Panc1 (cell line): ENCODE measurements at regions not wholly inside any gene's neighbourhood (a gene's known extent, or its start where the extent isn't known, plus 50 kb on each side); places are given as distances from the start of the nearest gene placed in this dataset.

Experiments used
- ATAC-seq: fragments of 200-7000 bp; cut with Tn5 transposase; 2 replicates; pipeline ENCODE4 v1.9.1; 2020; ENCODE audit warnings: mild to moderate bottlenecking, moderate library complexity
- BruUV-seq: library from RNA; stranded (reverse); fragments of 400-500 nt; replicated peaks from 2 replicates; lab custom pipeline; 2021; lab: Mats Ljungman, UMichigan
- CTCF ChIA-PET: fragments of 300-600 bp; sonication (Branson Sonifier 250); formaldehyde crosslinking; loops from one replicate; lab custom pipeline; 2022; ENCODE audit warnings: antibody characterized with exemption; lab: Charles Lee
- POLR2A ChIA-PET: fragments of 300-600 bp; sonication (Branson Sonifier 250); formaldehyde crosslinking; loops from one replicate; lab custom pipeline; 2022; ENCODE audit warnings: antibody characterized with exemption; lab: Charles Lee
- DNase-seq: peaks from one replicate; pipeline ENCODE4 v3.0.0-alpha.2; 2010; ENCODE audit warnings: low read depth, low spot score
- H3K27ac ChIP-seq: 2 replicates; pipeline ENCODE4 v1.5.1; 2011; ENCODE audit warnings: mild to moderate bottlenecking, low read length, inconsistent platforms
- H3K27me3 ChIP-seq: fragments of 200-500 bp; sonication (Bioruptor generic); 2 replicates; pipeline ENCODE4 v1.6.0; 2014; ENCODE audit warnings: low read length, inconsistent platforms; ENCODE audit not compliant: control insufficient read depth, insufficient read depth
- H3K36me3 ChIP-seq: fragments of 200-500 bp; sonication (Bioruptor generic); 2 replicates; pipeline ENCODE4 v1.5.1; 2014; ENCODE audit warnings: inconsistent platforms, mild to moderate bottlenecking, low read length, moderate library complexity; ENCODE audit not compliant: control insufficient read depth, insufficient read depth
- H3K4me1 ChIP-seq: 2 replicates; pipeline ENCODE4 v1.5.1; 2011; ENCODE audit warnings: inconsistent platforms, mild to moderate bottlenecking, low read length, moderate library complexity; ENCODE audit not compliant: control insufficient read depth, insufficient read depth
- H3K4me3 ChIP-seq, 2 experiments: 2 replicates each; pipeline ENCODE4 v1.5.1; 2011 to 2012; ENCODE audit warnings: low read depth in 2 of 2, low read length in 2 of 2, mild to moderate bottlenecking in 2 of 2, inconsistent platforms in 1 of 2, moderate library complexity in 1 of 2
- H3K9me3 ChIP-seq: fragments of 200-500 bp; sonication (Bioruptor generic); 2 replicates; pipeline ENCODE4 v1.5.1; 2014; ENCODE audit warnings: low read depth, mild to moderate bottlenecking, inconsistent platforms, low read length, moderate library complexity; ENCODE audit not compliant: control insufficient read depth, insufficient read depth
- CTCF ChIP-seq: fragments of 450-650 bp; IDR thresholded peaks from 2 replicates; pipeline ENCODE4 v1.5.1; 2017; ENCODE audit warnings: mild to moderate bottlenecking
- POLR2AphosphoS5 ChIP-seq: IDR thresholded peaks from 2 replicates; pipeline ENCODE4 v1.6.1; 2012; ENCODE audit warnings: mild to moderate bottlenecking, low read depth, low read length, moderate library complexity
- REST ChIP-seq, 2 experiments: IDR thresholded peaks; 2 replicates each; pipeline ENCODE4 v1.6.1; 2011 to 2012; ENCODE audit warnings: low read depth in 2 of 2, control low read depth in 1 of 2, low read length in 1 of 2, mild to moderate bottlenecking in 1 of 2, moderate library complexity in 1 of 2; ENCODE audit not compliant: insufficient read depth in 1 of 2
- SIN3A ChIP-seq: IDR thresholded peaks from 2 replicates; pipeline ENCODE4 v1.6.1; 2012; ENCODE audit warnings: low read depth, mild to moderate bottlenecking, low read length, moderate library complexity, borderline replicate concordance; ENCODE audit not compliant: insufficient read depth
- TCF7L2 ChIP-seq: IDR thresholded peaks from 2 replicates; pipeline ENCODE4 v1.6.1; 2011; ENCODE audit warnings: mild to moderate bottlenecking, low read depth, low read length, inconsistent platforms
- in situ Hi-C: cut with HindIII; loops from 2 replicates; pipeline ENCODE4 v1.10.0; 2016; ENCODE audit warnings: low sequenced_read_pairs, low pct_unique_long_range_greater_than_20kb
- intact Hi-C: fragments of 100-400 bp; cut with micrococcal nuclease; formaldehyde crosslinking; loops from one replicate; pipeline ENCODE4 v1.10.0; 2022; ENCODE audit not compliant: unreplicated experiment

- no TSS peak for BruUV-seq
- Histone ChIP-seq H3K27me3 (no peaks in the 10 kb centered on the region), H3K9me3 (no peaks in the 10 kb centered on the region), H3K27ac (no peak overlapping the region), H3K4me1 (no peaks in the 10 kb centered on the region), H3K36me3 (no peaks in the 10 kb centered on the region), H3K4me3 (no peak overlapping the region)
- ATAC-seq (no peak), DNase-seq (no peak)
- ChIA-PET POLR2A (no interaction called here), CTCF (no interaction called here)
- in situ Hi-C loops: no loop called here
- intact Hi-C loops: no loop called here
- TF ChIP-seq REST (IDR thresholded peaks at IDR 0.05; ENCODE audit: insufficient read depth in 1 of 2, low read depth in 2 of 2, low read length in 1 of 2) (no peak), SIN3A (no peak), CTCF (no peak), TCF7L2 (no peak)
These were observed 234.4 kb upstream of the ATP10B start for GRCh38 chr5:161086461-161086860.

- H3K9me3 ChIP-seq: no peaks in the 10 kb centered on the region
- no peak for DNase-seq
- in situ Hi-C loops: no loop called here
- H3K36me3 ChIP-seq: no peaks in the 10 kb centered on the region
- no peaks in the 10 kb centered on the region for H3K4me1 ChIP-seq
- no peak for TF ChIP-seq REST (IDR thresholded peaks at IDR 0.05; ENCODE audit: insufficient read depth in 1 of 2, low read depth in 2 of 2, low read length in 1 of 2)
- TF ChIP-seq CTCF: no peak
- TF ChIP-seq POLR2AphosphoS5: no peak
- no peak for TF ChIP-seq TCF7L2
- no peak for TF ChIP-seq SIN3A
- ATAC-seq: no peak
- H3K27me3 ChIP-seq: no peaks in the 10 kb centered on the region
- no TSS peak for BruUV-seq
- intact Hi-C loops: no loop called here
- ChIA-PET CTCF (no interaction called here), POLR2A (interaction anchor here (0.6 kb wide), 1 partner anchor 112 kb away, joined by 4 read pairs; no protein-coding TSS in a partner anchor)
- H3K4me3 ChIP-seq: no peak overlapping the region
- H3K27ac ChIP-seq: no peak overlapping the region
These were observed 233.0 kb upstream of the ATP10B start for GRCh38 chr5:161085056-161085455.
